OCI-LY1 (cell line): ENCODE measurements at regions not wholly inside any gene's neighbourhood (a gene's known extent, or its start where the extent isn't known, plus 50 kb on each side); places are given as distances from the start of the nearest gene placed in this dataset.

Experiments used
- H2AFZ ChIP-seq: fragments of 200-600 bp; sonication (generic), shearing (Covaris generic); 2 replicates; pipeline ENCODE4 v1.6.0; 2014; ENCODE audit warnings: antibody characterized with exemption, mild to moderate bottlenecking, low read length
- H3F3A ChIP-seq: fragments of 200-600 bp; sonication (generic), shearing (Covaris generic); 2 replicates; pipeline ENCODE4 v1.6.0; 2014; ENCODE audit warnings: mild to moderate bottlenecking, antibody characterized with exemption, low read length, moderate library complexity; ENCODE audit not compliant: insufficient read depth
- H3K27ac ChIP-seq: fragments of 200-600 bp; sonication (generic); 2 replicates; pipeline ENCODE4 v1.5.1; 2014; ENCODE audit warnings: low read length, mixed run types, mild to moderate bottlenecking, low read depth; ENCODE audit not compliant: poor library complexity, severe bottlenecking
- H3K27me3 ChIP-seq: fragments of 200-600 bp; sonication (generic); 2 replicates; pipeline ENCODE4 v1.6.0; 2014; ENCODE audit warnings: antibody characterized with exemption, mild to moderate bottlenecking, low read length, moderate library complexity; ENCODE audit not compliant: insufficient read depth
- H3K36me3 ChIP-seq: fragments of 200-600 bp; sonication (generic); 2 replicates; pipeline ENCODE4 v1.6.1; 2014; ENCODE audit warnings: mild to moderate bottlenecking, antibody characterized with exemption, low read length, moderate library complexity, mixed read lengths; ENCODE audit not compliant: insufficient read depth
- H3K4me1 ChIP-seq: fragments of 200-600 bp; sonication (generic); 2 replicates; pipeline ENCODE4 v1.5.1; 2014; ENCODE audit warnings: mild to moderate bottlenecking, low read length, moderate library complexity; ENCODE audit not compliant: insufficient read depth, severe bottlenecking
- H3K4me2 ChIP-seq: fragments of 200-600 bp; sonication (generic), shearing (Covaris generic); 2 replicates; pipeline ENCODE4 v1.6.1; 2014; ENCODE audit warnings: low read length
- H3K4me3 ChIP-seq: fragments of 200-600 bp; sonication (generic); 2 replicates; pipeline ENCODE4 v1.5.1; 2014; ENCODE audit warnings: low read length, low read depth, mild to moderate bottlenecking, mixed read lengths; ENCODE audit not compliant: poor library complexity, severe bottlenecking
- H3K79me2 ChIP-seq: fragments of 200-600 bp; shearing (Covaris generic); 2 replicates; pipeline ENCODE4 v1.6.1; 2016; ENCODE audit warnings: mixed run types, low read length, mixed read lengths; ENCODE audit not compliant: insufficient read depth
- H3K9ac ChIP-seq: fragments of 200-600 bp; sonication (generic), shearing (Covaris generic); 2 replicates; pipeline ENCODE4 v1.6.1; 2014; ENCODE audit warnings: mild to moderate bottlenecking, low read length, mixed read lengths
- H3K9me2 ChIP-seq: fragments of 200-600 bp; sonication (generic), shearing (Covaris generic); 2 replicates; pipeline ENCODE4 v1.6.1; 2014; ENCODE audit warnings: low read depth, mild to moderate bottlenecking, low read length, mixed read lengths
- H3K9me3 ChIP-seq: fragments of 200-600 bp; shearing (Covaris generic); 2 replicates; pipeline ENCODE4 v1.6.1; 2014; ENCODE audit warnings: low read length, mixed read lengths
- H4K20me1 ChIP-seq: fragments of 200-600 bp; sonication (generic), shearing (Covaris generic); 2 replicates; pipeline ENCODE4 v1.6.0; 2016; ENCODE audit warnings: mild to moderate bottlenecking, low read length; ENCODE audit not compliant: insufficient read depth
- CTCF ChIP-seq: fragments of 200-600 bp; sonication (generic), shearing (Covaris generic); IDR thresholded peaks from 2 replicates; pipeline ENCODE4 v1.5.1; 2017; ENCODE audit warnings: mild to moderate bottlenecking, antibody characterized with exemption, low read length, moderate library complexity, mixed read lengths
- EZH2 ChIP-seq: fragments of 200-600 bp; sonication (generic), shearing (Covaris generic); IDR thresholded peaks from 2 replicates; pipeline ENCODE4 v1.8.0; 2017; ENCODE audit warnings: borderline replicate concordance, mixed run types, mild to moderate bottlenecking, antibody characterized with exemption, low read length, moderate library complexity, mixed read lengths

- Histone ChIP-seq H3K9me3 (no peaks in the 10 kb centered on the region), H3K27me3 (no peaks in the 10 kb centered on the region), H3K4me1 (no peaks in the 10 kb centered on the region), H3K36me3 (no peaks in the 10 kb centered on the region), H3K4me2 (no peak overlapping the region), H4K20me1 (no peaks in the 10 kb centered on the region), H3K4me3 (no peak overlapping the region), H3K27ac (no peak overlapping the region), H3K9me2 (no peaks in the 10 kb centered on the region), H3F3A (no peaks in the 10 kb centered on the region), H2AFZ (no peak overlapping the region), H3K9ac (no peak overlapping the region), H3K79me2 (no peaks in the 10 kb centered on the region)
- no peak for TF ChIP-seq CTCF
- TF ChIP-seq EZH2: no peak
These were observed 341.9 kb downstream of the GPM6A start for GRCh38 chr4:175470131-175470530.

GRCh38 chr4:175480404-175480803, 331.7 kb downstream of the GPM6A start:
- Histone ChIP-seq H2AFZ (no peak overlapping the region), H3K27me3 (no peaks in the 10 kb centered on the region), H3K27ac (no peak overlapping the region), H3K79me2 (no peaks in the 10 kb centered on the region), H4K20me1 (no peaks in the 10 kb centered on the region), H3K9me3 (no peaks in the 10 kb centered on the region), H3K9ac (no peak overlapping the region), H3K36me3 (no peaks in the 10 kb centered on the region), H3F3A (no peaks in the 10 kb centered on the region), H3K4me1 (peaks cover 18% of the 10 kb centered on the region), H3K4me3 (no peak overlapping the region), H3K9me2 (no peaks in the 10 kb centered on the region), H3K4me2 (no peak overlapping the region)
- TF ChIP-seq CTCF (no peak), EZH2 (no peak)

GRCh38 chr4:175499735-175500352, 312.2 kb downstream of the GPM6A start:
- peaks cover 5% of the 10 kb centered on the region; the same call in 1 of the 2 replicates for H3K9me3 ChIP-seq
- no peak overlapping the region for H3K4me3 ChIP-seq
- no peak overlapping the region for H2AFZ ChIP-seq
- no peak overlapping the region for H3K27ac ChIP-seq
- no peaks in the 10 kb centered on the region for H4K20me1 ChIP-seq
- H3F3A ChIP-seq: no peaks in the 10 kb centered on the region
- H3K4me2 ChIP-seq: no peak overlapping the region
- no peak overlapping the region for H3K9ac ChIP-seq
- TF ChIP-seq CTCF (no peak), EZH2 (no peak)
- no peaks in the 10 kb centered on the region for H3K36me3 ChIP-seq
- H3K27me3 ChIP-seq: no peaks in the 10 kb centered on the region
- H3K9me2 ChIP-seq: no peaks in the 10 kb centered on the region
- H3K4me1 ChIP-seq: no peaks in the 10 kb centered on the region
- H3K79me2 ChIP-seq: no peaks in the 10 kb centered on the region
